Glutamatergic neuron (in vitro differentiated cells): ENCODE measurements at regions not wholly inside any gene's neighbourhood (a gene's known extent, or its start where the extent isn't known, plus 50 kb on each side); places are given as distances from the start of the nearest gene placed in this dataset.

Experiments used
- DNase-seq: peaks from one replicate; pipeline ENCODE4 v3.0.0; 2022
- H3K27ac Mint-ChIP-seq: one replicate; pipeline ENCODE4 v1.8.0; 2020; ENCODE audit warnings: mild to moderate bottlenecking, mixed read lengths, inconsistent platforms; ENCODE audit not compliant: unreplicated experiment
- H3K27me3 Mint-ChIP-seq: one replicate; pipeline ENCODE4 v1.8.0; 2020; ENCODE audit warnings: mild to moderate bottlenecking, moderate library complexity, mixed read lengths, inconsistent platforms; ENCODE audit not compliant: unreplicated experiment
- H3K36me3 Mint-ChIP-seq: one replicate; pipeline ENCODE4 v1.8.0; 2020; ENCODE audit warnings: mild to moderate bottlenecking, mixed read lengths, inconsistent platforms; ENCODE audit not compliant: unreplicated experiment
- H3K4me1 Mint-ChIP-seq: one replicate; pipeline ENCODE4 v1.8.0; 2020; ENCODE audit warnings: mild to moderate bottlenecking, low read depth, mixed read lengths, inconsistent platforms; ENCODE audit not compliant: unreplicated experiment
- H3K4me3 Mint-ChIP-seq: one replicate; pipeline ENCODE4 v1.8.0; 2020; ENCODE audit warnings: mild to moderate bottlenecking, mixed read lengths, inconsistent platforms; ENCODE audit not compliant: unreplicated experiment
- H3K9me3 Mint-ChIP-seq: one replicate; pipeline ENCODE4 v1.8.0; 2020; ENCODE audit warnings: mild to moderate bottlenecking, moderate library complexity, mixed read lengths, inconsistent platforms; ENCODE audit not compliant: unreplicated experiment
- TF ChIP-seq, protein P1 (sequence below): fragments of 200-600 bp; sonication (generic); IDR thresholded peaks from one replicate; pipeline ENCODE4 v1.5.0; 2021; ENCODE audit not compliant: partially characterized antibody, unreplicated experiment

DNA sequence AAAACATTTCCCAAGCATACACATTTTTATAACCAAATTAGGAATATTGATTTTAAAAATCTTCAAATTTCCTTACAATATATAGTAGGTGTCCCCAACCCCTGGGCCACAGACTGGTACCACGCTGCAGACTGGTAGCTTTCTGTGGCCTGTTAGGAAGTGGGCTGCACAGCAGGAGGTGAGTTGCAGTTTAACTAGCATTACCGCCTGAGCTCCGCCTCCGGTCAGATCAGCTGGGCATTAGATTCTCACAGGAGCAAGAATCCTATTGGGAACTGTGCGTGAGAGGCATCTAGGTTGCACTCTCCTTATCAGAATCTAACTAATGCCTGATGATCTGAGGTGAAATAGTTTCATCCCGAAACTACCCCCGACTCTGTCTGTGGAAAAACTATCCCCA lies 62.1 kb downstream of the ZWINT start:
- Mint-ChIP-seq H3K4me1 (peaks cover 3% of the 10 kb centered on the region), H3K4me3 (no peak overlapping the region), H3K27me3 (peaks cover 1% of the 10 kb centered on the region), H3K27ac (no peak overlapping the region), H3K36me3 (no peaks in the 10 kb centered on the region), H3K9me3 (no peaks in the 10 kb centered on the region)
- DNase-seq, result no peak
- TF ChIP-seq, protein P1, sequence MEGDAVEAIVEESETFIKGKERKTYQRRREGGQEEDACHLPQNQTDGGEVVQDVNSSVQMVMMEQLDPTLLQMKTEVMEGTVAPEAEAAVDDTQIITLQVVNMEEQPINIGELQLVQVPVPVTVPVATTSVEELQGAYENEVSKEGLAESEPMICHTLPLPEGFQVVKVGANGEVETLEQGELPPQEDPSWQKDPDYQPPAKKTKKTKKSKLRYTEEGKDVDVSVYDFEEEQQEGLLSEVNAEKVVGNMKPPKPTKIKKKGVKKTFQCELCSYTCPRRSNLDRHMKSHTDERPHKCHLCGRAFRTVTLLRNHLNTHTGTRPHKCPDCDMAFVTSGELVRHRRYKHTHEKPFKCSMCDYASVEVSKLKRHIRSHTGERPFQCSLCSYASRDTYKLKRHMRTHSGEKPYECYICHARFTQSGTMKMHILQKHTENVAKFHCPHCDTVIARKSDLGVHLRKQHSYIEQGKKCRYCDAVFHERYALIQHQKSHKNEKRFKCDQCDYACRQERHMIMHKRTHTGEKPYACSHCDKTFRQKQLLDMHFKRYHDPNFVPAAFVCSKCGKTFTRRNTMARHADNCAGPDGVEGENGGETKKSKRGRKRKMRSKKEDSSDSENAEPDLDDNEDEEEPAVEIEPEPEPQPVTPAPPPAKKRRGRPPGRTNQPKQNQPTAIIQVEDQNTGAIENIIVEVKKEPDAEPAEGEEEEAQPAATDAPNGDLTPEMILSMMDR, result no peak

DNA sequence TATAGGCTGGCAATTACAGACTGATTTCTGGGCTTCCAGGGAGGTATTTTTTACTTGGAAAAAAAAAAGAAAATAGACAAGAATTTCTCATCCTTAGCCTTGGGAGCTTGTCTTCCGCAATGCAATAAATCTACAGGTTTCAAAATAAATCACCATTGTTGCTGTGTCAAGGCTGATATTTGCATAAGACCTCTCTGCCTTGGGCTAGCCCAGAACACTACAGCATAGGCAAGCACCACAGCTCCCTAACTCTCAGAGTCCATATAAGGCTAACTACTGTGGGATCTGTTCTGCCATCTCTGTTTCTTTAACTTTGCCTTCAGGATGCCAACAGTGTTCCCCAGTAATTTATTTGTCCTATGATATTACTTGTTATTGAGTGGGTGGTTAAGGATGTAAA lies 64.4 kb downstream of the ZWINT start:
- H3K27me3 Mint-ChIP-seq, result no peaks in the 10 kb centered on the region
- TF ChIP-seq, protein P1, result no peak
- no peak overlapping the region for H3K27ac Mint-ChIP-seq
- no peak for DNase-seq
- H3K36me3 Mint-ChIP-seq, result no peaks in the 10 kb centered on the region
- H3K4me1 Mint-ChIP-seq, result no peaks in the 10 kb centered on the region
- no peaks in the 10 kb centered on the region for H3K9me3 Mint-ChIP-seq
- H3K4me3 Mint-ChIP-seq, result no peak overlapping the region

DNA sequence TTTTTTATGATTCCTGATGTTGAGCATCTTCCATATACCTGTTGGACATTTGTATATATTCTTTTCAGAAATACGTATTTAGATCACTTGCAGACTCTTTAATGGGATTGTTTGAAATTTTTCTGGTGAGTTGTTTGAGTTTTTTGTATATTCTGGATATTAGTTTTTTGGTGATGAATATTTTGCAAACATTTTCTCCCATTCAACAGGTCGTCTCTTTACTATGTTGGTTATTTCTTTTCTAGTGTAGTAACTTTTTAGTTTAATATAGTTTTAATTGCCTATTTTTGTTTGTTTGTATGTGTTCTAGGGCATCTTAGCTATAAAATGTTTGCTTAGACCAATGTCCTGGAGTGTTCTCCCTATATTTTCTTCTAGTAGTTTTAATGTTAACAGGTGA lies 72.7 kb downstream of the ZWINT start:
- no peaks in the 10 kb centered on the region for H3K9me3 Mint-ChIP-seq
- no peaks in the 10 kb centered on the region for H3K4me1 Mint-ChIP-seq
- H3K4me3 Mint-ChIP-seq, result no peak overlapping the region

DNA sequence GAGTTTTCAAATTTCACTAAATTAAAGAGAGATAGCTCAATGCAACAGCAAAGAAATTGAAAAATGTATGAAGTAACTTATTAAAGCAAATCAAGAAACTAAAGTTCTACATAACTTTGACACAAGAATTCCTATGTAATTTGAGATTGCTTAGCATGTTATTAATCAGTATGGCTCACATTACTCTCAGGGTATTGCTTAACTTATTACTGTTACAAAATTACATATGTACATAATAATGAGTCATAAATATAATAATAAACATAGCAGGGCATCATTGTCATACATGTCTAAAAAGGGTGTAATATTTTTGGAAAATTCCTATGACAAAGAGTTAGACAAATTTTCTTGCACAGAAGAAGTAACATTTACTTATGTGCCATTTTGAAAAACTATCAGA lies 75.0 kb downstream of the ZWINT start:
- no peaks in the 10 kb centered on the region for H3K36me3 Mint-ChIP-seq
- H3K27me3 Mint-ChIP-seq, result no peaks in the 10 kb centered on the region
- no peak overlapping the region for H3K27ac Mint-ChIP-seq
- no peak for DNase-seq
- TF ChIP-seq, protein P1, result no peak
- H3K4me3 Mint-ChIP-seq, result no peak overlapping the region
- H3K4me1 Mint-ChIP-seq, result no peaks in the 10 kb centered on the region
- no peaks in the 10 kb centered on the region for H3K9me3 Mint-ChIP-seq

More for the DNA sequence above, 72.7 kb downstream of the ZWINT start:
- no peaks in the 10 kb centered on the region for H3K36me3 Mint-ChIP-seq
- DNase-seq, result no peak
- no peak overlapping the region for H3K27ac Mint-ChIP-seq
- TF ChIP-seq, protein P1, result no peak
- H3K27me3 Mint-ChIP-seq, result no peaks in the 10 kb centered on the region

DNA sequence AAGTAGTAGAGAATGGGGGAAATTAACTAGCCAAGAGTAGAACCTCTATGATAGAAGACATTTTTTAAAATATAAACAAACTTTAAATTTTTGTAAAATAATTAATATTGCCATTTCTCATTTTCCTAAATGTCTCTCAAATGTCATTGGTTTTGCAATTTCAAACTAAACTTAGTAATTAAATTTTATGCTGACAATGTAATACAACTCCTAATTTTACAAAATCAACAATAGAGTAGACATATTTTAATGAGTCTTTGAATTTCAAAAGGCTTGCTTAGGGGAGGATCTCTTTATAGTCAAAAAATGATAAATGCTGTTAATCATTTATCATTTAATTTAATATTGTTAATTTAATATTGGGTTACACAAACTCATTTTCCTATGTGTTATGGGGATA lies 81.8 kb downstream of the ZWINT start:
- TF ChIP-seq, protein P1, result no peak
- Mint-ChIP-seq H3K9me3 (peaks cover 2% of the 10 kb centered on the region), H3K4me3 (no peak overlapping the region), H3K27ac (no peak overlapping the region), H3K27me3 (no peaks in the 10 kb centered on the region), H3K36me3 (no peaks in the 10 kb centered on the region), H3K4me1 (no peaks in the 10 kb centered on the region)
- no peak for DNase-seq
